ENCODE measurements at regions not wholly inside any gene's neighbourhood (a gene's known extent, or its start where the extent isn't known, plus 50 kb on each side); places are given as distances from the start of the nearest gene placed in this dataset.
A peak's percentile ranks its signal among the peaks of the same experiment; 100 is the strongest.

GRCh38 chr18:49681387-49681786, 119.5 kb downstream of the LIPG start:
- H3K4me3 ChIP-seq (ENCODE audit: low read depth, low read length): no peak overlapping the region
- no peaks in the 10 kb centered on the region for H3K27me3 ChIP-seq
- no peaks in the 10 kb centered on the region for H3K36me3 ChIP-seq
- DNase-seq: no peak
- no peaks in the 10 kb centered on the region for H3K4me1 ChIP-seq
- TF ChIP-seq CTCF (IDR thresholded peaks at IDR 0.05; ENCODE audit: low read depth, low read length): no peak
- H3K9me3 ChIP-seq: no peaks in the 10 kb centered on the region

- Histone ChIP-seq H3K4me3 (ENCODE audit: low read depth, low read length) (no peak overlapping the region), H3K4me1 (no peaks in the 10 kb centered on the region), H3K36me3 (no peaks in the 10 kb centered on the region), H3K9me3 (no peaks in the 10 kb centered on the region), H3K27me3 (no peaks in the 10 kb centered on the region)
- no peak for DNase-seq
- no peak for TF ChIP-seq CTCF (IDR thresholded peaks at IDR 0.05; ENCODE audit: low read depth, low read length)
These were observed 116.6 kb downstream of the LIPG start for GRCh38 chr18:49678440-49678839.

DNA sequence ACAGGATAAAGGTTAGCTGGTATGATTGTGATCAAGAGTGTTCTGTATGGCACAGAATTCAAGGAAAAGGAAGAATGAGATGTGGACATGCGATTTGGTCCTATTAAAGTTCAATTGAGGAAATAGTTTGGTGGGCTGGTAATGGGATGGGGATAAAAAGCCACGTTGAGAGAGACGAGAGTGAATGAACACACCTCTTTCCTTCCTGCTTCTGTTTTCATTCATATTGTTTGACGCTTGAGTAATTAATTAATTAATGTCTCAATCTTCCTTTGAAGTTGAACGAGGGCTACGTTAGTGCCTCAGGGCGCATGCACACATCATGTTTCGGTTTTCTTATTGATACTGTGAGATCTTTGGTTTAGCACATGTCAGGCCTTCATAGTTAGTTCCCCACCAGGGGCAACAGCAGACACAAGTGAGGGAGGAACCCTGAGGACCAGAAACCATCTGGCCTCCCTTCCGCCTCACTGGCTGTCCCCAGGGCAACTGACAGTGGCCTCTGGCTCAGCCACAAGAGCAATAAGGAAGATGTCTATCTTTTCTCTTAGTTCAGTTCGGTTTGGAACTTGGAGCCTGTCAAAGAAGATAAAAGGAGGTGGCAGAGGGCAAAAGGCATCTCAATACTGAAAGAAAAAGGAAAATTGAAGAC, 116.0 kb downstream of the LIPG start:
- TF ChIP-seq CTCF (IDR thresholded peaks at IDR 0.05; ENCODE audit: low read depth, low read length): no peak
- H3K9me3 ChIP-seq: no peaks in the 10 kb centered on the region
- DNase-seq: peak; percentile 22
- no peaks in the 10 kb centered on the region for H3K4me1 ChIP-seq
- no peaks in the 10 kb centered on the region for H3K36me3 ChIP-seq
- no peak overlapping the region for H3K4me3 ChIP-seq (ENCODE audit: low read depth, low read length)
- no peaks in the 10 kb centered on the region for H3K27me3 ChIP-seq

DNA sequence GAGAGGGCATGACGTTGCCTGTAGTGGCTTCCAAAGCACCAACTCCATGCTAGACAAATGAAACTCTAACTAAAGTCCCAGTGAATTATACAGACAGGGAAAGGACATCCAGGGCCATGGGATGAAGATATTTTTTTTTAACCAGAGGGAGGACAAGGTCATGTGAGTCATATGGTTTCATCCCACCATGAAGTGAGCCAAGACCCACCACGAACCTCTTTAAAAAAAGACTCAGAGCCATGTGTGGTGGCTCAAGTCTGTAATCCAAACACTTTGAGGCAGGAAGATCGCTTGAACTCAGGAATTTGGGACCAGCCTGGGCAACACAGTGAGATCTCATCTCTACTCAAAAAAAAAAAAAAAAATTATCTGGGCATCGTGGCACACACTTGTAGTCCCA, 115.2 kb downstream of the LIPG start:
- H3K4me1 ChIP-seq: no peaks in the 10 kb centered on the region
- DNase-seq: no peak
- H3K9me3 ChIP-seq: no peaks in the 10 kb centered on the region
- TF ChIP-seq CTCF (IDR thresholded peaks at IDR 0.05; ENCODE audit: low read depth, low read length): no peak
- H3K27me3 ChIP-seq: no peaks in the 10 kb centered on the region
- no peak overlapping the region for H3K4me3 ChIP-seq (ENCODE audit: low read depth, low read length)
- no peaks in the 10 kb centered on the region for H3K36me3 ChIP-seq

GRCh38 chr18:49673281-49673680, 111.4 kb downstream of the LIPG start:
- Histone ChIP-seq H3K4me3 (ENCODE audit: low read depth, low read length) (no peak overlapping the region), H3K9me3 (no peaks in the 10 kb centered on the region), H3K36me3 (no peaks in the 10 kb centered on the region), H3K27me3 (peaks cover 8% of the 10 kb centered on the region; the same call in 1 of the 2 replicates), H3K4me1 (no peaks in the 10 kb centered on the region)
- TF ChIP-seq CTCF (IDR thresholded peaks at IDR 0.05; ENCODE audit: low read depth, low read length): no peak
- DNase-seq: no peak

DNA sequence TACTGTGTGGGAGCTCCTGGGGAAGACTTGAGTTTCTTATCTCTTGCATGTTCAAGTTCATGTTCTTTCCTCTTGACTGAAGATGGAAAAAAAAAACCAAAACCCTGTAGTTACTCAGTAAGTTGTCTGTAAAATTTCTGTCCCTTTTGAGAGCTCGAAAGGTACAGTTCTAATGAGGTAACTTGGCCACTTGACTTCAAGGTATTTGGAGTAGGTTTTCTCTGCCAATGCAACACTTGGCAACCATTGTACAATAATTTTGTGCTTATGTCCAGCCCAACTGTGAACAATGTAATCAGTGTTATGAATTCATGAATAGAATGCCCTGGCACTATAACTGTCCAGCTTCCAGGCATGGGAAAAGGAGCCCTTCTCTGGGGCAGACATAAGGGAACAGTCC, 111.0 kb downstream of the LIPG start:
- H3K27me3 ChIP-seq: peaks cover 11% of the 10 kb centered on the region
- TF ChIP-seq CTCF (IDR thresholded peaks at IDR 0.05; ENCODE audit: low read depth, low read length): no peak

More for the DNA sequence above, 111.0 kb downstream of the LIPG start:
- DNase-seq: no peak
- Histone ChIP-seq H3K9me3 (no peaks in the 10 kb centered on the region), H3K36me3 (no peaks in the 10 kb centered on the region), H3K4me1 (no peaks in the 10 kb centered on the region), H3K4me3 (ENCODE audit: low read depth, low read length) (no peak overlapping the region)

Data from BE2C (cell line).